HCT116 (cell line): ENCODE measurements at regions not wholly inside any gene's neighbourhood (a gene's known extent, or its start where the extent isn't known, plus 50 kb on each side); places are given as distances from the start of the nearest gene placed in this dataset.

ENCODE experiments used
- ATAC-seq: fragments of 200-7000 bp; cut with Tn5 transposase; 2 replicates; pipeline ENCODE4 v1.9.1; 2020; ENCODE audit warnings: mild to moderate bottlenecking, moderate library complexity
- BruUV-seq: library from RNA; stranded (reverse); fragments of 400-500 nt; replicated peaks from 2 replicates; lab custom pipeline; 2021; lab: Mats Ljungman, UMichigan
- CTCF ChIA-PET: fragments of 300-600 bp; sonication (Branson Sonifier 250); formaldehyde crosslinking; loops from one replicate; lab custom pipeline; 2021; ENCODE audit warnings: antibody characterized with exemption; lab: Charles Lee
- POLR2A ChIA-PET: fragments of 300-600, 350-600 bp; sonication (Branson Sonifier 250); formaldehyde crosslinking; loops from one replicate; lab custom pipeline; 2021; ENCODE audit warnings: antibody characterized with exemption; lab: Charles Lee
- RAD21 ChIA-PET, 2 experiments: fragments of 300-600 bp; sonication (Branson Sonifier 250); formaldehyde crosslinking; loops; one replicate each; lab custom pipeline; 2023; ENCODE audit warnings: low total read pairs in 2 of 2; ENCODE audit not compliant: uncharacterized antibody in 2 of 2, unreplicated experiment in 2 of 2, low non-redundant PET in 1 of 2; lab: Charles Lee
- DNase-seq: peaks from one replicate; pipeline ENCODE4 v3.0.0-alpha.2; 2010; ENCODE audit warnings: low read depth, low spot score
- H2AFZ ChIP-seq: fragments of 200-600 bp; shearing (Covaris generic), sonication (generic); 2 replicates; pipeline ENCODE4 v1.6.1; 2017; ENCODE audit warnings: low read depth, mixed run types, mixed read lengths, antibody characterized with exemption, low read length; ENCODE audit not compliant: poor library complexity, severe bottlenecking
- H3K27ac ChIP-seq: 2 replicates; pipeline ENCODE4 v1.5.1; 2012; ENCODE audit warnings: low read depth, low read length
- H3K27me3 ChIP-seq: fragments of 200-600 bp; sonication (generic); 2 replicates; pipeline ENCODE4 v1.6.1; 2016; ENCODE audit warnings: mixed run types, low read length, mixed read lengths; ENCODE audit not compliant: insufficient read depth
- H3K36me3 ChIP-seq, 2 experiments: fragments of 200-500 bp in 1 of 2; fragments of 200-600 bp in 1 of 2; sonication (Bioruptor generic) in 1 of 2; sonication (generic) in 1 of 2; 2 replicates each; pipeline versions ENCODE4 v1.5.1 to v1.6.1; 2014 to 2016; ENCODE audit warnings: low read length in 2 of 2, inconsistent platforms in 1 of 2, mixed read lengths in 1 of 2, mixed run types in 1 of 2; ENCODE audit not compliant: insufficient read depth in 2 of 2, control insufficient read depth in 1 of 2
- H3K4me1 ChIP-seq, 2 experiments: fragments of 200-600 bp in 1 of 2; sonication (generic) in 1 of 2; 2 replicates each; pipeline versions ENCODE4 v1.5.1 to v1.6.1; 2012 to 2017; ENCODE audit warnings: low read length in 2 of 2, inconsistent platforms in 1 of 2, mild to moderate bottlenecking in 1 of 2, mixed read lengths in 1 of 2, mixed run types in 1 of 2, moderate library complexity in 1 of 2; ENCODE audit not compliant: insufficient read depth in 2 of 2, control insufficient read depth in 1 of 2
- H3K4me2 ChIP-seq: fragments of 200-600 bp; sonication (generic); 2 replicates; pipeline ENCODE4 v1.6.1; 2017; ENCODE audit warnings: mixed run types, low read length, mixed read lengths
- H3K4me3 ChIP-seq, 2 experiments: fragments of 200-600 bp in 1 of 2; sonication (generic) in 1 of 2; replicated peaks in 1 of 2; 2 replicates each; pipeline ENCODE4 v1.5.1; 2011 to 2016; ENCODE audit warnings: low read length in 2 of 2, control low read depth in 1 of 2, low read depth in 1 of 2, mild to moderate bottlenecking in 1 of 2, mixed read lengths in 1 of 2, mixed run types in 1 of 2
- H3K79me2 ChIP-seq: fragments of 200-600 bp; sonication (generic); 2 replicates; pipeline ENCODE4 v1.6.1; 2017; ENCODE audit warnings: mild to moderate bottlenecking, mixed run types, low read length, moderate library complexity, mixed read lengths; ENCODE audit not compliant: insufficient read depth
- H3K9ac ChIP-seq: fragments of 200-600 bp; sonication (generic); 2 replicates; pipeline ENCODE4 v1.6.1; 2016; ENCODE audit warnings: low read length, mixed read lengths
- H3K9me2 ChIP-seq: fragments of 200-600 bp; sonication (generic), shearing (Covaris generic); 2 replicates; pipeline ENCODE4 v1.6.1; 2017; ENCODE audit warnings: mixed run types, mild to moderate bottlenecking, moderate library complexity; ENCODE audit not compliant: insufficient read depth
- H3K9me3 ChIP-seq, 2 experiments: fragments of 200-500 bp in 1 of 2; fragments of 200-600 bp in 1 of 2; sonication (Bioruptor generic) in 1 of 2; sonication (generic) in 1 of 2; 2 replicates each; pipeline ENCODE4 v1.6.1; 2014 to 2017; ENCODE audit warnings: low read length in 2 of 2, mixed read lengths in 2 of 2, inconsistent platforms in 1 of 2, low read depth in 1 of 2, mild to moderate bottlenecking in 1 of 2, mixed run types in 1 of 2, moderate library complexity in 1 of 2; ENCODE audit not compliant: control insufficient read depth in 1 of 2, insufficient read depth in 1 of 2
- H4K20me1 ChIP-seq: fragments of 200-600 bp; sonication (generic), shearing (Covaris generic); 2 replicates; pipeline ENCODE4 v1.6.1; 2017; ENCODE audit warnings: mixed run types, mild to moderate bottlenecking, moderate library complexity; ENCODE audit not compliant: insufficient read depth
- CBX3 ChIP-seq: IDR thresholded peaks from 2 replicates; pipeline ENCODE4 v1.6.1; 2012; ENCODE audit warnings: low read depth
- CEBPB ChIP-seq: IDR thresholded peaks from 2 replicates; pipeline ENCODE4 v1.6.1; 2012; ENCODE audit warnings: low read depth
- CTCF ChIP-seq, 3 experiments: fragments of 200-600 bp in 1 of 3; sonication (generic) in 1 of 3; IDR thresholded peaks in 2 of 3; conservative IDR thresholded peaks in 1 of 3; 2 replicates each; pipeline ENCODE4 v1.5.1; 2012 to 2017; ENCODE audit warnings: low read depth in 2 of 3, low read length in 2 of 3, antibody characterized with exemption in 1 of 3, borderline replicate concordance in 1 of 3, control low read depth in 1 of 3, mild to moderate bottlenecking in 1 of 3, mixed read lengths in 1 of 3, mixed run types in 1 of 3, moderate library complexity in 1 of 3; ENCODE audit not compliant: insufficient read depth in 1 of 3
- ELF1 ChIP-seq: IDR thresholded peaks from 2 replicates; pipeline ENCODE4 v1.6.1; 2012; ENCODE audit warnings: low read depth, borderline replicate concordance
- FOSL1 ChIP-seq: IDR thresholded peaks from 2 replicates; pipeline ENCODE4 v1.6.1; 2012; ENCODE audit warnings: low read depth
- SIN3A ChIP-seq: IDR thresholded peaks from 2 replicates; pipeline ENCODE4 v1.6.1; 2012; ENCODE audit warnings: low read depth
- TCF7L2 ChIP-seq: IDR thresholded peaks from 2 replicates; pipeline ENCODE4 v1.7.0; 2011; ENCODE audit warnings: borderline replicate concordance, inconsistent platforms; ENCODE audit not compliant: insufficient read depth, insufficient read length; ENCODE audit errors: extremely low read depth
- intact Hi-C: fragments of 100-400 bp; cut with micrococcal nuclease; formaldehyde crosslinking; loops from 2 replicates; pipeline ENCODE4 v1.10.0; 2022
- TF ChIP-seq, protein P1 (sequence below): IDR thresholded peaks from 2 replicates; pipeline ENCODE4 v1.6.1; 2012
- TF ChIP-seq, protein P2 (sequence below): IDR thresholded peaks from 2 replicates; pipeline ENCODE4 v1.6.1; 2012; ENCODE audit warnings: low read depth

- Histone ChIP-seq H3K9me3 (no peaks in the 10 kb centered on the region), H3K9ac (no peak overlapping the region), H3K27me3 (no peaks in the 10 kb centered on the region), H4K20me1 (no peaks in the 10 kb centered on the region), H3K4me3 (no peak overlapping the region), H2AFZ (no peak overlapping the region), H3K4me2 (no peak overlapping the region), H3K9me2 (no peaks in the 10 kb centered on the region), H3K36me3 (no peaks in the 10 kb centered on the region), H3K79me2 (no peaks in the 10 kb centered on the region), H3K27ac (no peak overlapping the region), H3K4me1 (no peaks in the 10 kb centered on the region)
- CTCF ChIA-PET: no interaction called here
- DNase-seq (no peak), ATAC-seq (no peak)
- POLR2A ChIA-PET: no interaction called here
- intact Hi-C loops: no loop called here
- no TSS peak for BruUV-seq
- RAD21 ChIA-PET: no interaction called here
- TF ChIP-seq, protein P1, sequence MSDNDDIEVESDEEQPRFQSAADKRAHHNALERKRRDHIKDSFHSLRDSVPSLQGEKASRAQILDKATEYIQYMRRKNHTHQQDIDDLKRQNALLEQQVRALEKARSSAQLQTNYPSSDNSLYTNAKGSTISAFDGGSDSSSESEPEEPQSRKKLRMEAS: no peak
- TF ChIP-seq SIN3A: no peak
- no peak for TF ChIP-seq TCF7L2
- TF ChIP-seq, protein P2, sequence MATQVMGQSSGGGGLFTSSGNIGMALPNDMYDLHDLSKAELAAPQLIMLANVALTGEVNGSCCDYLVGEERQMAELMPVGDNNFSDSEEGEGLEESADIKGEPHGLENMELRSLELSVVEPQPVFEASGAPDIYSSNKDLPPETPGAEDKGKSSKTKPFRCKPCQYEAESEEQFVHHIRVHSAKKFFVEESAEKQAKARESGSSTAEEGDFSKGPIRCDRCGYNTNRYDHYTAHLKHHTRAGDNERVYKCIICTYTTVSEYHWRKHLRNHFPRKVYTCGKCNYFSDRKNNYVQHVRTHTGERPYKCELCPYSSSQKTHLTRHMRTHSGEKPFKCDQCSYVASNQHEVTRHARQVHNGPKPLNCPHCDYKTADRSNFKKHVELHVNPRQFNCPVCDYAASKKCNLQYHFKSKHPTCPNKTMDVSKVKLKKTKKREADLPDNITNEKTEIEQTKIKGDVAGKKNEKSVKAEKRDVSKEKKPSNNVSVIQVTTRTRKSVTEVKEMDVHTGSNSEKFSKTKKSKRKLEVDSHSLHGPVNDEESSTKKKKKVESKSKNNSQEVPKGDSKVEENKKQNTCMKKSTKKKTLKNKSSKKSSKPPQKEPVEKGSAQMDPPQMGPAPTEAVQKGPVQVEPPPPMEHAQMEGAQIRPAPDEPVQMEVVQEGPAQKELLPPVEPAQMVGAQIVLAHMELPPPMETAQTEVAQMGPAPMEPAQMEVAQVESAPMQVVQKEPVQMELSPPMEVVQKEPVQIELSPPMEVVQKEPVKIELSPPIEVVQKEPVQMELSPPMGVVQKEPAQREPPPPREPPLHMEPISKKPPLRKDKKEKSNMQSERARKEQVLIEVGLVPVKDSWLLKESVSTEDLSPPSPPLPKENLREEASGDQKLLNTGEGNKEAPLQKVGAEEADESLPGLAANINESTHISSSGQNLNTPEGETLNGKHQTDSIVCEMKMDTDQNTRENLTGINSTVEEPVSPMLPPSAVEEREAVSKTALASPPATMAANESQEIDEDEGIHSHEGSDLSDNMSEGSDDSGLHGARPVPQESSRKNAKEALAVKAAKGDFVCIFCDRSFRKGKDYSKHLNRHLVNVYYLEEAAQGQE: no peak
- no peak for TF ChIP-seq FOSL1
- TF ChIP-seq CTCF (IDR thresholded peaks at IDR 0.05 in 2 of 3, conservative IDR thresholded peaks at IDR 0.05 in 1 of 3; ENCODE audit: borderline replicate concordance in 1 of 3, insufficient read depth in 1 of 3, low read depth in 2 of 3, low read length in 2 of 3): no peak
- no peak for TF ChIP-seq CEBPB
- no peak for TF ChIP-seq CBX3
- no peak for TF ChIP-seq ELF1
These were observed 228.8 kb upstream of the ALCAM start for GRCh38 chr3:105137911-105138310.
